Neuronal stem cell (in vitro differentiated cells): ENCODE measurements at regions not wholly inside any gene's neighbourhood (a gene's known extent, or its start where the extent isn't known, plus 50 kb on each side); places are given as distances from the start of the nearest gene placed in this dataset.

Experiments
- DNase-seq: peaks from one replicate; pipeline ENCODE4 v3.0.0-alpha.2; 2013; ENCODE audit warnings: low spot score
- H2AFZ ChIP-seq: one replicate; pipeline ENCODE4 v1.6.1; 2013; ENCODE audit warnings: mild to moderate bottlenecking, low read length, inconsistent platforms
- H2AK5ac ChIP-seq: 2 replicates; pipeline ENCODE4 v1.6.1; 2013; ENCODE audit warnings: low read depth, mild to moderate bottlenecking, inconsistent platforms, low read length, moderate library complexity, mixed read lengths
- H2BK120ac ChIP-seq: 2 replicates; pipeline ENCODE4 v1.6.1; 2013; ENCODE audit warnings: low read depth, mild to moderate bottlenecking, inconsistent platforms, low read length, moderate library complexity, mixed read lengths
- H2BK12ac ChIP-seq: one replicate; pipeline ENCODE4 v1.6.1; 2013; ENCODE audit warnings: low read length, inconsistent platforms
- H2BK15ac ChIP-seq: 2 replicates; pipeline ENCODE4 v1.6.1; 2013; ENCODE audit warnings: mild to moderate bottlenecking, low read length, inconsistent platforms, mixed read lengths
- H2BK5ac ChIP-seq: one replicate; pipeline ENCODE4 v1.6.1; 2013; ENCODE audit warnings: inconsistent platforms, mild to moderate bottlenecking, low read length, moderate library complexity
- H3K14ac ChIP-seq: one replicate; pipeline ENCODE4 v1.6.1; 2013; ENCODE audit warnings: low read length, inconsistent platforms
- H3K18ac ChIP-seq: 2 replicates; pipeline ENCODE4 v1.6.1; 2013; ENCODE audit warnings: low read length, inconsistent platforms
- H3K23ac ChIP-seq: 2 replicates; pipeline ENCODE4 v1.6.1; 2013; ENCODE audit warnings: low read depth, mild to moderate bottlenecking, mixed read lengths, low read length, inconsistent platforms; ENCODE audit not compliant: poor library complexity
- H3K27ac ChIP-seq: replicated peaks from 3 replicates; pipeline ENCODE4 v1.5.1; 2013; ENCODE audit warnings: low read length, inconsistent platforms
- H3K27me3 ChIP-seq, 3 experiments: 2 replicates each; pipeline ENCODE4 v1.6.1; 2013; ENCODE audit warnings: low read length in 3 of 3, mild to moderate bottlenecking in 2 of 3, inconsistent platforms in 1 of 3, low read depth in 1 of 3, mixed read lengths in 1 of 3, moderate library complexity in 1 of 3; ENCODE audit not compliant: control insufficient read depth in 3 of 3, insufficient read depth in 3 of 3
- H3K36me3 ChIP-seq, 2 donors: replicated peaks in 1 of 2; 2 replicates each; pipeline ENCODE4 v1.6.1; 2013; ENCODE audit warnings: low read length in 2 of 2; ENCODE audit not compliant: control insufficient read depth in 2 of 2, insufficient read depth in 2 of 2
- H3K4ac ChIP-seq: 2 replicates; pipeline ENCODE4 v1.6.1; 2013; ENCODE audit warnings: inconsistent platforms, mild to moderate bottlenecking, low read length, moderate library complexity
- H3K4me1 ChIP-seq, 2 donors: 1 replicate in 1 of 2; 2 replicates in 1 of 2; pipeline ENCODE4 v1.6.1; 2013; ENCODE audit warnings: low read length in 2 of 2, low read depth in 1 of 2; ENCODE audit not compliant: control insufficient read depth in 2 of 2, insufficient read depth in 1 of 2
- H3K4me2 ChIP-seq: one replicate; pipeline ENCODE4 v1.6.1; 2013; ENCODE audit warnings: mild to moderate bottlenecking, low read length, inconsistent platforms; ENCODE audit not compliant: insufficient read depth, poor library complexity, severe bottlenecking
- H3K4me3 ChIP-seq, 2 donors: 2 replicates each; pipeline ENCODE4 v1.5.1; 2013; ENCODE audit warnings: low read length in 2 of 2, mild to moderate bottlenecking in 2 of 2, inconsistent platforms in 1 of 2, moderate library complexity in 1 of 2
- H3K79me1 ChIP-seq: one replicate; pipeline ENCODE4 v1.6.1; 2013; ENCODE audit warnings: low read depth, mild to moderate bottlenecking, inconsistent platforms, low read length, moderate library complexity
- H3K9ac ChIP-seq: one replicate; pipeline ENCODE4 v1.6.1; 2013; ENCODE audit warnings: mild to moderate bottlenecking, low read depth, low read length, inconsistent platforms; ENCODE audit not compliant: poor library complexity
- H3K9me3 ChIP-seq, 2 donors: replicated peaks in 1 of 2; 2 replicates each; pipeline versions ENCODE3 to v1.6.1; 2013; ENCODE audit warnings: low read length in 2 of 2, mild to moderate bottlenecking in 2 of 2, inconsistent platforms in 1 of 2, low read depth in 1 of 2, mixed read lengths in 1 of 2, moderate library complexity in 1 of 2; ENCODE audit not compliant: control insufficient read depth in 2 of 2, insufficient read depth in 1 of 2
- H4K8ac ChIP-seq: one replicate; pipeline ENCODE4 v1.6.1; 2013; ENCODE audit warnings: low read depth, mild to moderate bottlenecking, inconsistent platforms, low read length, moderate library complexity
- H4K91ac ChIP-seq: one replicate; pipeline ENCODE4 v1.6.1; 2013; ENCODE audit warnings: low read length, low read depth, mild to moderate bottlenecking, inconsistent platforms; ENCODE audit not compliant: poor library complexity
- WGBS, 2 donors: extraction: QIAGEN DNeasy Blood & Tissue Kit; methylation state at CpG; one replicate each; pipeline ENCODE4 v1.1.7; 2013; ENCODE audit warnings: missing lambda C conversion rate in 2 of 2, mixed read lengths in 1 of 2; ENCODE audit not compliant: insufficient read length in 2 of 2, insufficient replicate concordance in 1 of 2; ENCODE audit errors: extremely low coverage in 2 of 2; 5-methylcytosine and 5-hydroxymethylcytosine counted together

GRCh38 chr2:58669998-58670397, 428.9 kb upstream of the FANCL start:
- H3K14ac ChIP-seq = no peak overlapping the region
- no peak overlapping the region for H3K27ac ChIP-seq
- H2BK120ac ChIP-seq = no peak overlapping the region
- H3K9ac ChIP-seq = no peak overlapping the region
- no peak overlapping the region for H3K4me2 ChIP-seq
- H4K8ac ChIP-seq = no peak overlapping the region
- no CpG with 5 or more reads among the region's 5 CpGs for WGBS, 2 donors
- H3K4me3 ChIP-seq = no peak overlapping the region
- H3K27me3 ChIP-seq = no peaks in the 10 kb centered on the region
- no peaks in the 10 kb centered on the region for H3K79me1 ChIP-seq
- H3K23ac ChIP-seq = no peak overlapping the region
- no peak overlapping the region for H4K91ac ChIP-seq
- no peak overlapping the region for H3K18ac ChIP-seq
- no peak overlapping the region for H2BK15ac ChIP-seq
- no peak overlapping the region for H2BK12ac ChIP-seq
- no peak overlapping the region for H2AFZ ChIP-seq
- H3K36me3 ChIP-seq = no peaks in the 10 kb centered on the region
- no peaks in the 10 kb centered on the region for H3K4me1 ChIP-seq
- H3K9me3 ChIP-seq = no peaks in the 10 kb centered on the region
- no peak overlapping the region for H2AK5ac ChIP-seq
- H2BK5ac ChIP-seq = no peak overlapping the region
- H3K4ac ChIP-seq = no peak overlapping the region
- no peak for DNase-seq

GRCh38 chr2:58667137-58667774, 426.1 kb upstream of the FANCL start:
- Histone ChIP-seq H2BK120ac (no peak overlapping the region), H3K27ac (no peak overlapping the region), H2BK5ac (no peak overlapping the region), H3K4ac (no peak overlapping the region), H2BK15ac (no peak overlapping the region), H3K4me2 (no peak overlapping the region), H3K79me1 (no peaks in the 10 kb centered on the region), H4K8ac (no peak overlapping the region), H4K91ac (no peak overlapping the region), H3K36me3 (no peaks in the 10 kb centered on the region), H3K9me3 (no peaks in the 10 kb centered on the region), H3K14ac (no peak overlapping the region), H3K9ac (no peak overlapping the region), H3K4me1 (no peaks in the 10 kb centered on the region), H2BK12ac (no peak overlapping the region), H2AK5ac (no peak overlapping the region), H3K18ac (no peak overlapping the region), H3K27me3 (no peaks in the 10 kb centered on the region), H2AFZ (no peak overlapping the region), H3K4me3 (no peak overlapping the region), H3K23ac (no peak overlapping the region)
- DNase-seq = no peak
- no CpG with 5 or more reads among the region's 3 CpGs for WGBS, 2 donors

- no peak overlapping the region for H3K9ac ChIP-seq
- H2BK12ac ChIP-seq = no peak overlapping the region
- H3K4me3 ChIP-seq = no peak overlapping the region
- H2AK5ac ChIP-seq = no peak overlapping the region
- no peak overlapping the region for H3K4ac ChIP-seq
- H2BK15ac ChIP-seq = no peak overlapping the region
- no peak overlapping the region for H3K4me2 ChIP-seq
- no peaks in the 10 kb centered on the region for H3K27me3 ChIP-seq
- H4K8ac ChIP-seq = no peak overlapping the region
- H3K79me1 ChIP-seq = no peaks in the 10 kb centered on the region
- H3K4me1 ChIP-seq = no peaks in the 10 kb centered on the region
- H3K9me3 ChIP-seq = no peaks in the 10 kb centered on the region
- H3K27ac ChIP-seq = no peak overlapping the region
- no peak overlapping the region for H3K23ac ChIP-seq
- no CpG with 5 or more reads among the region's 3 CpGs for WGBS, 2 donors
- H2BK5ac ChIP-seq = no peak overlapping the region
- H3K36me3 ChIP-seq = no peaks in the 10 kb centered on the region
- DNase-seq = no peak
- H3K14ac ChIP-seq = no peak overlapping the region
- H4K91ac ChIP-seq = no peak overlapping the region
- H2BK120ac ChIP-seq = no peak overlapping the region
- no peak overlapping the region for H2AFZ ChIP-seq
- H3K18ac ChIP-seq = no peak overlapping the region
These were observed 425.3 kb upstream of the FANCL start for GRCh38 chr2:58666323-58666970.

- H3K4me1 ChIP-seq = no peaks in the 10 kb centered on the region
- no peak overlapping the region for H2AK5ac ChIP-seq
- no peak overlapping the region for H3K23ac ChIP-seq
- H3K79me1 ChIP-seq = no peaks in the 10 kb centered on the region
- H2BK15ac ChIP-seq = no peak overlapping the region
- H3K27ac ChIP-seq = no peak overlapping the region
- no peak overlapping the region for H3K9ac ChIP-seq
- DNase-seq = no peak
- H2BK120ac ChIP-seq = no peak overlapping the region
- H2AFZ ChIP-seq = no peak overlapping the region
- no peaks in the 10 kb centered on the region for H3K9me3 ChIP-seq
- no peak overlapping the region for H3K4me3 ChIP-seq
- no peaks in the 10 kb centered on the region for H3K27me3 ChIP-seq
- H4K91ac ChIP-seq = no peak overlapping the region
- WGBS, 2 donors = no CpG with 5 or more reads among the region's 3 CpGs
- no peak overlapping the region for H4K8ac ChIP-seq
- no peak overlapping the region for H2BK5ac ChIP-seq
- no peak overlapping the region for H3K4ac ChIP-seq
- no peak overlapping the region for H3K4me2 ChIP-seq
- H3K18ac ChIP-seq = no peak overlapping the region
- no peaks in the 10 kb centered on the region for H3K36me3 ChIP-seq
- no peak overlapping the region for H2BK12ac ChIP-seq
- no peak overlapping the region for H3K14ac ChIP-seq
These were observed 424.0 kb upstream of the FANCL start for GRCh38 chr2:58665154-58665553.
